Neural cell (in vitro differentiated cells): ENCODE measurements at regions not wholly inside any gene's neighbourhood (a gene's known extent, or its start where the extent isn't known, plus 50 kb on each side); places are given as distances from the start of the nearest gene placed in this dataset.

ENCODE experiments used
- H2AFZ ChIP-seq: fragments of 200-600, 300-800 bp; sonication (generic), shearing (Covaris generic); 2 replicates; pipeline ENCODE4 v1.6.0; 2014; ENCODE audit warnings: low read depth, mild to moderate bottlenecking, antibody characterized with exemption, low read length, moderate library complexity
- H3F3A ChIP-seq: fragments of 200-600 bp; shearing (Covaris generic); 2 replicates; pipeline ENCODE4 v1.6.1; 2016; ENCODE audit warnings: mild to moderate bottlenecking, moderate library complexity, mixed read lengths, antibody characterized with exemption, low read length; ENCODE audit not compliant: insufficient read depth, poor library complexity, severe bottlenecking
- H3K27ac ChIP-seq: fragments of 200-600, 300-800 bp; sonication (generic), shearing (Covaris generic); 2 replicates; pipeline ENCODE4 v1.5.1; 2014; ENCODE audit warnings: mild to moderate bottlenecking, low read length, moderate library complexity
- H3K27me3 ChIP-seq: fragments of 300-800, 200-600 bp; sonication (generic), shearing (Covaris generic); 2 replicates; pipeline ENCODE4 v1.6.0; 2014; ENCODE audit warnings: mild to moderate bottlenecking, low read depth, low read length, moderate library complexity; ENCODE audit not compliant: insufficient read depth
- H3K36me3 ChIP-seq: fragments of 300-800, 200-600 bp; sonication (generic), shearing (Covaris generic); 2 replicates; pipeline ENCODE4 v1.5.1; 2014; ENCODE audit warnings: mild to moderate bottlenecking, antibody characterized with exemption, low read length, moderate library complexity; ENCODE audit not compliant: insufficient read depth
- H3K4me2 ChIP-seq: fragments of 300-800, 200-600 bp; sonication (generic), shearing (Covaris generic); 2 replicates; pipeline ENCODE4 v1.6.0; 2014; ENCODE audit warnings: mild to moderate bottlenecking, low read length
- H3K4me3 ChIP-seq: fragments of 300-800, 200-600 bp; sonication (generic), shearing (Covaris generic); 2 replicates; pipeline ENCODE4 v1.5.1; 2014; ENCODE audit warnings: mild to moderate bottlenecking, low read length, moderate library complexity
- H3K79me2 ChIP-seq: fragments of 200-600 bp; shearing (Covaris generic); replicated peaks from 2 replicates; pipeline ENCODE4 v1.6.0; 2014; ENCODE audit warnings: mild to moderate bottlenecking, low read length, moderate library complexity; ENCODE audit not compliant: insufficient read depth
- H3K9ac ChIP-seq: fragments of 300-800, 200-600 bp; sonication (generic), shearing (Covaris generic); 2 replicates; pipeline ENCODE4 v1.6.1; 2016; ENCODE audit warnings: mild to moderate bottlenecking, low read length, mixed read lengths
- H3K9me2 ChIP-seq: fragments of 200-600 bp; shearing (Covaris generic); 2 replicates; pipeline ENCODE4 v1.6.1; 2016; ENCODE audit warnings: mild to moderate bottlenecking, low read length, mixed read lengths; ENCODE audit not compliant: insufficient read depth
- H3K9me3 ChIP-seq: fragments of 200-600, 300-800 bp; sonication (generic), shearing (Covaris generic); 2 replicates; pipeline ENCODE4 v1.6.1; 2016; ENCODE audit warnings: mild to moderate bottlenecking, mixed run types, low read length, moderate library complexity, mixed read lengths
- H4K20me1 ChIP-seq: fragments of 200-600 bp; shearing (Covaris generic); 2 replicates; pipeline ENCODE4 v1.6.1; 2016; ENCODE audit warnings: mild to moderate bottlenecking, mixed run types; ENCODE audit not compliant: insufficient read depth
- CTCF ChIP-seq: fragments of 450-650 bp; IDR thresholded peaks from 2 replicates; pipeline ENCODE4 v1.5.1; 2014; ENCODE audit warnings: antibody characterized with exemption, mild to moderate bottlenecking, moderate library complexity; ENCODE audit not compliant: poor library complexity, severe bottlenecking
- EP300 ChIP-seq: fragments of 450-650 bp; conservative IDR thresholded peaks from 2 replicates; pipeline ENCODE4 v1.6.1; 2014; ENCODE audit warnings: antibody characterized with exemption, mild to moderate bottlenecking, moderate library complexity; ENCODE audit not compliant: poor library complexity, severe bottlenecking
- EZH2 ChIP-seq: fragments of 200-600, 300-800 bp; shearing (Covaris generic), sonication (generic); IDR thresholded peaks from 2 replicates; pipeline ENCODE4 v1.6.1; 2014; ENCODE audit warnings: antibody characterized with exemption, low read length, borderline replicate concordance, mild to moderate bottlenecking; ENCODE audit not compliant: insufficient read depth, poor library complexity, severe bottlenecking
- MXI1 ChIP-seq: fragments of 450-650 bp; conservative IDR thresholded peaks from 2 replicates; pipeline ENCODE4 v1.6.1; 2014; ENCODE audit warnings: antibody characterized with exemption, mild to moderate bottlenecking; ENCODE audit not compliant: poor library complexity, severe bottlenecking
- POLR2AphosphoS5 ChIP-seq: IDR thresholded peaks from 2 replicates; pipeline ENCODE4 v1.6.1; 2012
- RAD21 ChIP-seq: fragments of 450-650 bp; conservative IDR thresholded peaks from 2 replicates; pipeline ENCODE4 v1.6.1; 2014; ENCODE audit warnings: antibody characterized with exemption, mild to moderate bottlenecking, moderate library complexity
- REST ChIP-seq: IDR thresholded peaks from 2 replicates; pipeline ENCODE4 v1.6.1; 2012; ENCODE audit warnings: borderline replicate concordance
- SMC3 ChIP-seq: fragments of 450-650 bp; conservative IDR thresholded peaks from 2 replicates; pipeline ENCODE4 v1.6.1; 2014; ENCODE audit warnings: antibody characterized with exemption, mild to moderate bottlenecking, moderate library complexity; ENCODE audit not compliant: poor library complexity
- TAF1 ChIP-seq: IDR thresholded peaks from 2 replicates; pipeline ENCODE4 v1.6.1; 2012; ENCODE audit warnings: low read depth

DNA sequence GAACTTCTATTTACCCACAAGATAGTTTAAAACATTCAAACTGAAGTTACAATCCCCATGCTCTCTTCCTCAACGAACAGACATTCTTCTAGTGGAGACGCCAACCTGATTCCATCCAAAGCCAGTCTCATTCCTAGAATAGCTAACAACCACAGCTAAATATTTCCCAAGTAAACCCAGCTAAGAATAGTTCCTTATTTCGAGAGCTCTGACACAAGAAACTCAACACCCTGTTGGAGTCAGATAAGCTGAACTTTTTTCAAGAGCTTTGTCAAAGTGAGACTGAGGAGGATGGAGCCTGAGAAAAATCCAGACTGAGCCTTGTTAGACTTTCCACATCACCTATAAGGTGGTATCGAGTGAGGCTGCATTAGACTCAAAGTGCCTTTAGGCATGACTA lies 56.7 kb upstream of the RPS23 start:
- no peaks in the 10 kb centered on the region for H4K20me1 ChIP-seq
- H3K9me2 ChIP-seq = no peaks in the 10 kb centered on the region
- no peaks in the 10 kb centered on the region for H3K9me3 ChIP-seq
- H3K27me3 ChIP-seq = no peaks in the 10 kb centered on the region
- H2AFZ ChIP-seq = no peak overlapping the region
- H3F3A ChIP-seq = no peaks in the 10 kb centered on the region
- no peaks in the 10 kb centered on the region for H3K36me3 ChIP-seq
- H3K79me2 ChIP-seq = no peaks in the 10 kb centered on the region
- no peak overlapping the region for H3K9ac ChIP-seq
- H3K4me2 ChIP-seq = no peak overlapping the region
- H3K27ac ChIP-seq = no peak overlapping the region
- no peak overlapping the region for H3K4me3 ChIP-seq
- TF ChIP-seq EZH2 (no peak), SMC3 (no peak), TAF1 (no peak)

DNA sequence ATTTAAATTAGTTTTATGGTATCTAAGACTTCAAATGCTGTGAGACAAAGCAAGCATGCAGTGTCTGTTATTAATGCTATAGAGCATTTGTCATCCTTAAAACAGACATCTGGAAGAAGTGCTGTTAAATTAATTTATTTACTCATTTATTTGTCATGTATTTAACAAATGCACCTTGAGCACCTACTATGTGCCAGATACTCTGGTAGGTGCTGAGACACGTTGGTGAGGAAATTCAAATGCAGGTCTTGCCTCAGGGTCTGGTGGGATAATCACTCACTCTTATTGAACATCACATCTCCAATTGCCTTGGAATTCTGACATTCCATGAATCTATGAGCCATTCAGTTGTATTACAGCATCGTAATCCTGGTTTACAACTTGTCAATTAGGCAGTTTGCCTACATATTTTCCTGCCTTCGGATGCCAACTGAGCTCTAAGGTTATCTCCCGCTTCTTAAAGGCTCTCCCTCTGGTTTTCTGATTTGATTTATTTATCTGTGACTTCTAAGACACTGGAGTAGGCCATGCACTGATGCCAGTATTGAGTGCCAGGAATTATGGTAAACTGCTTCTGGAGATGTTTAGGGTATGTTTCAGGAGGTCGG lies 56.0 kb upstream of the RPS23 start:
- no peak overlapping the region for H2AFZ ChIP-seq
- H3K36me3 ChIP-seq = no peaks in the 10 kb centered on the region
- H3K27ac ChIP-seq = no peak overlapping the region
- no peak for TF ChIP-seq POLR2AphosphoS5
- TF ChIP-seq MXI1 = no peak
- TF ChIP-seq SMC3 = no peak
- no peak for TF ChIP-seq RAD21
- TF ChIP-seq EP300 = no peak
- no peak for TF ChIP-seq TAF1
- TF ChIP-seq EZH2 = no peak
- TF ChIP-seq REST = no peak
- no peak for TF ChIP-seq CTCF
- no peaks in the 10 kb centered on the region for H4K20me1 ChIP-seq
- no peaks in the 10 kb centered on the region for H3K9me3 ChIP-seq
- no peaks in the 10 kb centered on the region for H3F3A ChIP-seq
- no peak overlapping the region for H3K4me3 ChIP-seq
- H3K79me2 ChIP-seq = no peaks in the 10 kb centered on the region
- H3K9ac ChIP-seq = no peak overlapping the region
- H3K27me3 ChIP-seq = no peaks in the 10 kb centered on the region
- no peaks in the 10 kb centered on the region for H3K9me2 ChIP-seq
- no peak overlapping the region for H3K4me2 ChIP-seq
